ENCODE measurements at regions not wholly inside any gene's neighbourhood (a gene's known extent, or its start where the extent isn't known, plus 50 kb on each side); places are given as distances from the start of the nearest gene placed in this dataset.

- TF ChIP-seq REST (IDR thresholded peaks at IDR 0.05; ENCODE audit: unreplicated experiment) (no peak), NANOG (IDR thresholded peaks at IDR 0.05; ENCODE audit: borderline replicate concordance) (no peak), POLR2AphosphoS5 (IDR thresholded peaks at IDR 0.05; ENCODE audit: low read depth) (no peak), EZH2phosphoT487 (IDR thresholded peaks at IDR 0.05; ENCODE audit: unreplicated experiment) (no peak), CTCF (conservative IDR thresholded peaks at IDR 0.05; ENCODE audit: low read depth in 2 of 2) (no peak)
These were observed 114.8 kb upstream of the RGPD4 start (continued) for GRCh38 chr2:107711941-107712340.

- H4K20me1 ChIP-seq (replicated peaks; ENCODE audit: insufficient read depth) = no peaks in the 10 kb centered on the region
- H3K4me2 ChIP-seq = no peak overlapping the region
- H3F3A ChIP-seq (replicated peaks; ENCODE audit: low read depth) = no peaks in the 10 kb centered on the region
- no peak overlapping the region for H3K4me3 ChIP-seq
- Mint-ChIP-seq H3K36me3 (ENCODE audit: low read depth) (no peaks in the 10 kb centered on the region), H3K9me3 (no peaks in the 10 kb centered on the region), H3K27ac (no peak overlapping the region), H3K27me3 (ENCODE audit: insufficient read depth, low read depth, poor library complexity) (peaks cover 2% of the 10 kb centered on the region), H3K4me1 (peaks cover 8% of the 10 kb centered on the region), H3K4me3 (no peak overlapping the region)
- H3K27ac ChIP-seq (ENCODE audit: low read depth) = no peak overlapping the region
- DNase-seq (ENCODE audit: low spot score) = peak; percentile 13
- no peaks in the 10 kb centered on the region for H3K36me3 ChIP-seq (ENCODE audit: insufficient read depth)
- H2AFZ ChIP-seq = no peak overlapping the region
- peaks cover 8% of the 10 kb centered on the region; the same call in 1 of the 2 replicates for H3K4me1 ChIP-seq (ENCODE audit: insufficient read depth)
- ATAC-seq = no peak
- H3K9me2 ChIP-seq (ENCODE audit: insufficient read depth) = 0 out of 2 replicates have a peak, but pooled peaks cover 3% of the 10 kb centered on the region
- H3K79me2 ChIP-seq (replicated peaks; ENCODE audit: insufficient read depth) = no peaks in the 10 kb centered on the region
- H3K27me3 ChIP-seq (ENCODE audit: insufficient read depth) = no peaks in the 10 kb centered on the region
- TF ChIP-seq ZNF114 (CRISPR knock-in tag; IDR thresholded peaks at IDR 0.05) = no peak
- no peak for TF ChIP-seq ZNF462 (CRISPR knock-in tag; IDR thresholded peaks at IDR 0.05)
- no peak for TF ChIP-seq JUNB (IDR thresholded peaks at IDR 0.05; ENCODE audit: unreplicated experiment)
- TF ChIP-seq NANOG (IDR thresholded peaks at IDR 0.05; ENCODE audit: borderline replicate concordance) = no peak
- no peak for TF ChIP-seq POLR2AphosphoS5 (IDR thresholded peaks at IDR 0.05; ENCODE audit: low read depth)
- no peak for TF ChIP-seq ETS1 (IDR thresholded peaks at IDR 0.05)
- no peak for TF ChIP-seq ZNF331 (CRISPR knock-in tag; IDR thresholded peaks at IDR 0.05; ENCODE audit: low read depth)
- TF ChIP-seq STAT1 (IDR thresholded peaks at IDR 0.05; ENCODE audit: unreplicated experiment) = no peak
These were observed 113.8 kb upstream of the RGPD4 start for GRCh38 chr2:107712857-107713256.
